Fibroblast of lung (primary cell): ENCODE measurements at regions not wholly inside any gene's neighbourhood (a gene's known extent, or its start where the extent isn't known, plus 50 kb on each side); places are given as distances from the start of the nearest gene placed in this dataset.
"Not testable (repeated sequence)": the region's sequence is repeated elsewhere in the genome, so short reads cannot be mapped to it uniquely, and the experiment has no call there.

Experiments
- DNase-seq, 2 donors: peaks; one replicate each; pipeline versions ENCODE4 v3.0.0 to v3.0.0-alpha.2; 2010; ENCODE audit warnings: low read depth in 2 of 2
- H2AFZ ChIP-seq: 2 replicates; pipeline ENCODE4 v1.5.1; 2012; ENCODE audit warnings: low read length, control low read depth, inconsistent platforms
- H3K27ac ChIP-seq: 2 replicates; pipeline ENCODE4 v1.5.1; 2011; ENCODE audit warnings: low read length, control low read depth; ENCODE audit not compliant: insufficient read depth
- H3K27me3 ChIP-seq: 2 replicates; pipeline ENCODE4 v1.5.1; 2011; ENCODE audit warnings: mild to moderate bottlenecking, low read length; ENCODE audit not compliant: control insufficient read depth, insufficient read depth
- H3K36me3 ChIP-seq: 2 replicates; pipeline ENCODE4 v1.5.1; 2011; ENCODE audit warnings: low read length; ENCODE audit not compliant: control insufficient read depth, insufficient read depth
- H3K4me1 ChIP-seq: 2 replicates; pipeline ENCODE4 v1.5.1; 2011; ENCODE audit warnings: low read length; ENCODE audit not compliant: control insufficient read depth, insufficient read depth; ENCODE audit errors: extremely low read depth
- H3K4me2 ChIP-seq: 2 replicates; pipeline ENCODE4 v1.5.1; 2011; ENCODE audit warnings: low read length, control low read depth; ENCODE audit not compliant: insufficient read depth; ENCODE audit errors: extremely low read depth
- H3K4me3 ChIP-seq, 4 experiments: fragments of 200-600 bp in 1 of 4; sonication (generic) in 1 of 4; replicated peaks in 1 of 4; 2 replicates each; pipeline ENCODE4 v1.5.1; 2011 to 2016; ENCODE audit warnings: low read length in 4 of 4, low read depth in 3 of 4, mild to moderate bottlenecking in 3 of 4, control low read depth in 2 of 4, inconsistent platforms in 1 of 4, mixed read lengths in 1 of 4; ENCODE audit not compliant: insufficient read depth in 1 of 4; ENCODE audit errors: control extremely low read depth in 1 of 4
- H3K79me2 ChIP-seq: 2 replicates; pipeline ENCODE4 v1.5.1; 2012; ENCODE audit warnings: mild to moderate bottlenecking, low read length, inconsistent platforms; ENCODE audit not compliant: control insufficient read depth, insufficient read depth
- H3K9ac ChIP-seq: 2 replicates; pipeline ENCODE4 v1.5.1; 2011; ENCODE audit warnings: mild to moderate bottlenecking, low read length, control low read depth; ENCODE audit not compliant: insufficient read depth
- H3K9me3 ChIP-seq: 2 replicates; pipeline ENCODE4 v1.5.1; 2012; ENCODE audit warnings: low read depth, low read length; ENCODE audit not compliant: control insufficient read depth, insufficient read depth
- H4K20me1 ChIP-seq: 2 replicates; pipeline ENCODE4 v1.5.1; 2011; ENCODE audit warnings: low read length; ENCODE audit not compliant: control insufficient read depth, insufficient read depth; ENCODE audit errors: extremely low read depth
- EZH2 ChIP-seq: IDR thresholded peaks from 2 replicates; pipeline ENCODE4 v1.5.1; 2012; ENCODE audit warnings: low read length, control low read depth, mild to moderate bottlenecking; ENCODE audit errors: missing control alignments
- TF ChIP-seq, protein P1 (sequence below), 2 donors: IDR thresholded peaks in 1 of 2; conservative IDR thresholded peaks in 1 of 2; 1 replicate in 1 of 2; 2 replicates in 1 of 2; pipeline ENCODE4 v1.5.1; 2011 to 2012; ENCODE audit warnings: low read length in 2 of 2, control low read depth in 1 of 2, inconsistent platforms in 1 of 2, low read depth in 1 of 2, mild to moderate bottlenecking in 1 of 2

DNA sequence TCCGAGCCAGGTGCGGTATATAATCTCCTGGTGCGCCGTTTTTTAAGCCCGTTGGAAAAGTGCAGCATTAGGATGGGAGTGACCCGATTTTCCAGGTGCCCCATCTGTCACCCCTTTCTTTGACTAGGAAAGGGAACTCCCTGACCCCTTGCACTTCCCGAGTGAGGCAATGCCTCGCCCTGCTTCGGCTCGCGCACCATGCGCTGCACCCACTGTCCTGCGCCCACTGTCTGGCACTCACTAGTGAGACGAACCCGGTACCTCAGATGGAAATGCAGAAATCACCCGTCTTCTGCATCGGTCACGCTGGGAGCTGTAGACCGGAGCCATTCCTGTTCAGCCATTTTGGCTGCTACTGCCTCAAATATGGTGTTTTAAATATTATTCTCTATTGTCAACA lies 198.0 kb downstream of the MEIS1 start:
- H3K27me3 ChIP-seq, H3K4me2 ChIP-seq, H3K9ac ChIP-seq, H3K79me2 ChIP-seq, H3K4me1 ChIP-seq, H3K27ac ChIP-seq, H4K20me1 ChIP-seq, H3K9me3 ChIP-seq, DNase-seq, H3K36me3 ChIP-seq, H2AFZ ChIP-seq, H3K4me3 ChIP-seq: not testable (repeated sequence)

DNA sequence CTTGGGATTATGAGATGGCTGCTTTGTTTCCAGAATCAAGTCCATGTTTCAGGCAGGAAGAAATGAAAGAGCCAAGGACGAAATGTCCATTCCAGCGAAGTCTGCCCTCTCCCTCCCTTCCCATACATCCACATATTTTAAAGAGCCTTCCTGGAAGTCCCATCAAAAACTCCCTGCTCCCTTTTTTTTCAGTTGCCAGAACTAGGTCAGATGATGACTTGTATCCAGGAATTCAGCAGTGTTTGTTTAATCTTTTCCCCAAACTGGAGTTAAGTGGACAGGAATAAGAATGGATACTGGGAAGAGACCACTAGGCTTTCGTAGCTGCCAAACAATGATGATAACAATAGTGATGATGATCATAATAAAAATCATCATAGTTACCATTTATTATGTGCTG lies 198.7 kb downstream of the MEIS1 start:
- H3K4me2 ChIP-seq, result no peak overlapping the region
- no peak for DNase-seq
- no peak overlapping the region for H2AFZ ChIP-seq
- no peak overlapping the region for H3K4me3 ChIP-seq
- no peaks in the 10 kb centered on the region for H4K20me1 ChIP-seq
- no peak overlapping the region for H3K9ac ChIP-seq
- no peaks in the 10 kb centered on the region for H3K4me1 ChIP-seq
- no peaks in the 10 kb centered on the region for H3K27me3 ChIP-seq
- H3K36me3 ChIP-seq, result no peaks in the 10 kb centered on the region
- H3K27ac ChIP-seq, result no peak overlapping the region
- H3K9me3 ChIP-seq, result no peaks in the 10 kb centered on the region
- H3K79me2 ChIP-seq, result no peaks in the 10 kb centered on the region
- no peak for TF ChIP-seq EZH2
- TF ChIP-seq, protein P1, sequence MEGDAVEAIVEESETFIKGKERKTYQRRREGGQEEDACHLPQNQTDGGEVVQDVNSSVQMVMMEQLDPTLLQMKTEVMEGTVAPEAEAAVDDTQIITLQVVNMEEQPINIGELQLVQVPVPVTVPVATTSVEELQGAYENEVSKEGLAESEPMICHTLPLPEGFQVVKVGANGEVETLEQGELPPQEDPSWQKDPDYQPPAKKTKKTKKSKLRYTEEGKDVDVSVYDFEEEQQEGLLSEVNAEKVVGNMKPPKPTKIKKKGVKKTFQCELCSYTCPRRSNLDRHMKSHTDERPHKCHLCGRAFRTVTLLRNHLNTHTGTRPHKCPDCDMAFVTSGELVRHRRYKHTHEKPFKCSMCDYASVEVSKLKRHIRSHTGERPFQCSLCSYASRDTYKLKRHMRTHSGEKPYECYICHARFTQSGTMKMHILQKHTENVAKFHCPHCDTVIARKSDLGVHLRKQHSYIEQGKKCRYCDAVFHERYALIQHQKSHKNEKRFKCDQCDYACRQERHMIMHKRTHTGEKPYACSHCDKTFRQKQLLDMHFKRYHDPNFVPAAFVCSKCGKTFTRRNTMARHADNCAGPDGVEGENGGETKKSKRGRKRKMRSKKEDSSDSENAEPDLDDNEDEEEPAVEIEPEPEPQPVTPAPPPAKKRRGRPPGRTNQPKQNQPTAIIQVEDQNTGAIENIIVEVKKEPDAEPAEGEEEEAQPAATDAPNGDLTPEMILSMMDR (conservative IDR thresholded peaks at IDR 0.05 in 1 of 2, IDR thresholded peaks at IDR 0.05 in 1 of 2; ENCODE audit: low read depth in 1 of 2, low read length in 2 of 2), result no peak

DNA sequence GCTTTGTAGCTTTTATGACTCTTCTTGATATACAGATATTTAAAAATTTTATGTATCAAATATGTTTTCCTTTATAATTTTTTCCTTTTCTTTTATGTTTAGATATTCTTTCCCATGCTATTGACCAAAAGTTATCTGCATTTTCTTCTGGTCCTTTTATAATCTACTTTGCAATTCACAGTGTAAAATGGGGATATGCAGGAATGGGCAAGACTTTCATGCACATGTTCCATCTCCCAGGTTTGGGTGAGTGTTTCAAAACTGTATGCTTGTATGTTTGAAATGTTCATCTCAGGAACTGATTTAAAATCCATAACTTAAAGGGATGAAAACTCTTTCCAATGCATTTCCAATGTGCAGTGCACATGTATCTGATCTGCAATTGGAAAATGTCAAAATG lies 199.9 kb downstream of the MEIS1 start:
- TF ChIP-seq, protein P1 (conservative IDR thresholded peaks at IDR 0.05 in 1 of 2, IDR thresholded peaks at IDR 0.05 in 1 of 2; ENCODE audit: low read depth in 1 of 2, low read length in 2 of 2), result no peak
- no peak for TF ChIP-seq EZH2
- no peak overlapping the region for H3K9ac ChIP-seq
- H3K4me3 ChIP-seq, result no peak overlapping the region
- H3K79me2 ChIP-seq, result no peaks in the 10 kb centered on the region
- no peaks in the 10 kb centered on the region for H3K27me3 ChIP-seq
- H3K36me3 ChIP-seq, result no peaks in the 10 kb centered on the region
- no peak for DNase-seq
- no peak overlapping the region for H2AFZ ChIP-seq
- H4K20me1 ChIP-seq, result no peaks in the 10 kb centered on the region
- no peaks in the 10 kb centered on the region for H3K4me1 ChIP-seq
- H3K27ac ChIP-seq, result no peak overlapping the region
- H3K9me3 ChIP-seq, result no peaks in the 10 kb centered on the region
- no peak overlapping the region for H3K4me2 ChIP-seq

DNA sequence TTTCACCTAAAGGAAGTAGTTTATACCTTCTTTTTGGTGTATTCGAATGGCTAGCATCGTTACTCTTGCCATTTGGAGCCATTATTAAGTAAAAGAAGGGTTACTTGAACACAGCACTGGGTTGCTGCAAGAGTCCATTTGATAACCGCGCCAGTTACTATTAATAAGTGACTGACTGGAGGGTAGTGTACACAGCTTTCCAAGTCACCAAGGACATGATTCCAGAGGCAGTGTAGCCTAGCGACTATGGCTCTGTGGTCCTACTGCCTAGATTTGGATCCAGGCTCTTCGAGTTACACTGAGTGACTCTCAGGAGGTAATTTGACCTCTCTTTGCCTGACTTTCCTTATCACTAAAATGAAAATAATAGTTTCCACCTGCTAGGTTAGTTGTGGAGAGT lies 206.8 kb downstream of the MEIS1 start:
- H3K4me3 ChIP-seq, result no peak overlapping the region
- no peak overlapping the region for H3K4me2 ChIP-seq
- H3K9ac ChIP-seq, result no peak overlapping the region
- DNase-seq, result no peak
- no peak overlapping the region for H3K27ac ChIP-seq
- no peaks in the 10 kb centered on the region for H3K27me3 ChIP-seq
- H2AFZ ChIP-seq, result no peak overlapping the region
- H3K4me1 ChIP-seq, result no peaks in the 10 kb centered on the region
- no peaks in the 10 kb centered on the region for H3K36me3 ChIP-seq
- TF ChIP-seq, protein P1 (conservative IDR thresholded peaks at IDR 0.05 in 1 of 2, IDR thresholded peaks at IDR 0.05 in 1 of 2; ENCODE audit: low read depth in 1 of 2, low read length in 2 of 2), result no peak
- no peak for TF ChIP-seq EZH2
- H4K20me1 ChIP-seq, result no peaks in the 10 kb centered on the region
- no peaks in the 10 kb centered on the region for H3K9me3 ChIP-seq
- H3K79me2 ChIP-seq, result no peaks in the 10 kb centered on the region

DNA sequence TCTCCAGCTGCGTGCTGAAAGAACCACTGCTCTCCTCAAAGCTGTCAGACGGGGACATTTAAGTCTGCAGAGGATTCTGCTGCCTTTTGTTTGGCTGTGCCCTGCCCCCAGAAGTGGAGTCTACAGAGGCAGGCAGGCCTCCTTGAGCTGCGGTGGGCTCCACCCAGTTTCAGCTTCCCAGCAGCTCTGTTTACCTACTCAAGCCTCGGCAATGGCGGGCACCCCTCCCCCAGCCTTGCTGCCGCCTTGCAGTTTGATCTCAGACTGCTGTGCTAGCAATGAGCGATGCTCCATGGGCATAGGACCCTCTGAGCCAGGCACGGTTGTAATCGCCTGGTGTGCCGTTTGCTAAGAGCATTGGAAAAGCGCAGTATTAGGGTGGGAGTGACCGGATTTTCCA lies 213.2 kb downstream of the MEIS1 start:
- H3K4me1 ChIP-seq, result not testable (repeated sequence)

More for the DNA sequence above, 213.2 kb downstream of the MEIS1 start:
- not testable (repeated sequence) for H3K9me3 ChIP-seq, H3K36me3 ChIP-seq, H2AFZ ChIP-seq, H3K4me2 ChIP-seq, H3K27ac ChIP-seq, H3K9ac ChIP-seq, H3K4me3 ChIP-seq, H4K20me1 ChIP-seq, H3K27me3 ChIP-seq, DNase-seq, H3K79me2 ChIP-seq
